ENCODE measurements at regions not wholly inside any gene's neighbourhood (a gene's known extent, or its start where the extent isn't known, plus 50 kb on each side); places are given as distances from the start of the nearest gene placed in this dataset.

DNA sequence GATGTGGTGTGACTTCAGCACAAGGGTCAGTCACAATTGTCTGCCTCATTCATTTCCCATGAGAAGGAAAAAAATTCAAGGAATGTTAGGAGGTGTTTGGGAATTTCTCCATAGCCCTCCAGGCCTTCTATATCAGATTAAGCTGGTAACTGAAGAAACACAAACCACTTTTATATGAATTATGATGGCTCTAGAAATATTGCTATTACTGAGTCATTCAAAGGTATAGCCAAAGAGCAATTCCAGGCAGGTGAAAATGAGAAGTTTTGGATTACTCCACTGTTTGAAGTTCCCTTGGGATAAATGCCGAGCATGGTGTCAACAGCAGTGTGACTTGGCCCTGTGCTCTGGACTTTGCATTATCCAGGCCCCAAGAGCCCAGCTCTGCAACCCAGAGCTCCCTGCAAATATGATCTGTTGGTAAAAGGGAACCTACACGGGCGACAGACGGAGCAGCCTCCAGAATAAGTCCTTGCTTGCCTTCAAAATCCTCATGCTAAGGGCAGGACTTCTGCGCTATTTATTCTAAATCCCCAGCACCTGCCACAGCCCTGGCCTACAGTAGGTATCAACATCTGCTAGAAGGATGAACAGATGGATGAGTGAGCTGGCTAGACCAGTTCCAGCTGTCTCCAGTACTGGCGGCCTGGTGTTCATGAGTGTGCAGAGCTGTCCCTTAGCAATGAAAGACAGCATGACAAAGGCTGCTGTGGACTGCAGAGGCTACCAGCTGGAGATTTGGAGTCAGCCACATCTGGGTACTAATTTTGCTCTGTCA is 67.5 kb upstream of the ZBED5 start:
- no peaks in the 10 kb centered on the region for H3K27me3 ChIP-seq (ENCODE audit: control insufficient read depth, insufficient read depth)
- H3K4me1 ChIP-seq (ENCODE audit: control insufficient read depth, insufficient read depth, low read length) = no peaks in the 10 kb centered on the region
- H3K27ac ChIP-seq (ENCODE audit: low read length) = peak overlapping the region; percentile 22
- no peak for DNase-seq
- intact Hi-C loops (cut with DNase I) = no loop called here
- no peaks in the 10 kb centered on the region for H3K9me3 ChIP-seq (ENCODE audit: control insufficient read depth, low read length)
- no peak overlapping the region for H3K4me3 ChIP-seq (ENCODE audit: low read length)
- ATAC-seq = no peak
- WGBS = 85% methylated on average over 6 of the region's 6 CpGs

DNA sequence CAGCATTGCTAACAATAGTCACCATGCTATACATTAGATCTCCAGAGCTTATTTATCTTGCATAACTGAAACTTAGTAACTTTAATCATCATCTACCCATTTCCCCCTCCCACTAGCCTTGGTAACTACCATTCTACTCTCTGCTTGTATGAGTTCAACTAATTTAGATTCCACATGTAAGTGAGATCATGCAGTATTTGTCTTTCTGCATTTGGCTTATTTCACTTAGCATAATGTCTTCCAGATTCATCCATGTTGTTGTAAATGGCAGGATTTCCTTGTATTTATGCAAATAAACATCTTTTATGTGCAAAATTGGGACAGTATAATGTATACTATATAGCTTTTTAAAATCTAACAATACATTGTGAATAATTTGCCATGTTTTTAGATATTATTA is 66.0 kb upstream of the ZBED5 start:
- no peaks in the 10 kb centered on the region for H3K27me3 ChIP-seq (ENCODE audit: control insufficient read depth, insufficient read depth)
- intact Hi-C loops (cut with DNase I) = no loop called here
- no peaks in the 10 kb centered on the region for H3K9me3 ChIP-seq (ENCODE audit: control insufficient read depth, low read length)
- ATAC-seq (no peak), DNase-seq (no peak)
- H3K4me1 ChIP-seq (ENCODE audit: control insufficient read depth, insufficient read depth, low read length) = no peaks in the 10 kb centered on the region
- H3K27ac ChIP-seq (ENCODE audit: low read length) = no peak overlapping the region
- no peak overlapping the region for H3K4me3 ChIP-seq (ENCODE audit: low read length)

DNA sequence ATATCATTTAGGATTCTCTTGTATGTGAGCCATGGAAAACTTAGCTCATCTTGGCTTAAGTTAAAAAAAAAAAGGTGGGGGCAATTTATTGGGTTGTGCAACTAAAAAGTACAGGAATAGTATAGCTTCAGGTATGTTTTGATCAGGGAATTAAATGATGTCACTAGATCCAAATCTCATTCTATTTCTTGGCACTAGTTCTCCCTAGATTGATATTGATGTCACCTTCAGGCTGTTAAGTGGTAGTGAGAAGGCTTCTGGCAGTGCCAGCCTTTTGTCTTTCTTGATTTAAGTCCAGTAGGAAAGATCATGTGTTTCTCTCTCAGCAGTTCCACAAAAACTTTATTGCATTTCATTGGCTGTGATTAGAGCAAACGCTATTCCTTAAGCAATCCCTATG is 65.0 kb upstream of the ZBED5 start:
- intact Hi-C loops (cut with DNase I) = no loop called here
- ATAC-seq (no peak), DNase-seq (no peak)
- H3K4me1 ChIP-seq (ENCODE audit: control insufficient read depth, insufficient read depth, low read length) = no peaks in the 10 kb centered on the region
- no peaks in the 10 kb centered on the region for H3K27me3 ChIP-seq (ENCODE audit: control insufficient read depth, insufficient read depth)
- no peaks in the 10 kb centered on the region for H3K9me3 ChIP-seq (ENCODE audit: control insufficient read depth, low read length)
- H3K27ac ChIP-seq (ENCODE audit: low read length) = no peak overlapping the region
- WGBS = 49% methylated on average over 1 of the region's 1 CpG
- H3K4me3 ChIP-seq (ENCODE audit: low read length) = no peak overlapping the region

DNA sequence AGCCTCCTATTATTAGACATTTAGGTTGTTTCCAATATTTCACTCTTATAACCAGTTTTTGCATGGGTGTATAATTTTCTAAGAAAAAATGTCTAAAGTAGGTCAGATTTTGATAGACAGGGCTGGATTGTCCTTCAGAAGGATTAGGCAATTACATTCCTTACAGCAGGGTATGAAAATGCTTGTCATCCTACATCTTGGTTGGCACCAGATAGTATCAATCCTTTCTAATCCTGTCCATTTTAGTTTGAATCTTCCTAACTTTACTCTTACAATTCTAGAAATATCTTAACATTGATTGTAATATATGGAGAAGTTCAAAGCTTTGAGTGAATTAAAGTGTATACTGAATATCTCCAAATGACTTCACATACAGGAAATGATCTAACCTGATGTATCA is 63.0 kb upstream of the ZBED5 start:
- Histone ChIP-seq H3K27me3 (ENCODE audit: control insufficient read depth, insufficient read depth) (no peaks in the 10 kb centered on the region), H3K4me1 (ENCODE audit: control insufficient read depth, insufficient read depth, low read length) (no peaks in the 10 kb centered on the region), H3K9me3 (ENCODE audit: control insufficient read depth, low read length) (no peaks in the 10 kb centered on the region), H3K4me3 (ENCODE audit: low read length) (no peak overlapping the region), H3K27ac (ENCODE audit: low read length) (no peak overlapping the region)
- ATAC-seq (no peak), DNase-seq (no peak)
- intact Hi-C loops (cut with DNase I) = no loop called here

DNA sequence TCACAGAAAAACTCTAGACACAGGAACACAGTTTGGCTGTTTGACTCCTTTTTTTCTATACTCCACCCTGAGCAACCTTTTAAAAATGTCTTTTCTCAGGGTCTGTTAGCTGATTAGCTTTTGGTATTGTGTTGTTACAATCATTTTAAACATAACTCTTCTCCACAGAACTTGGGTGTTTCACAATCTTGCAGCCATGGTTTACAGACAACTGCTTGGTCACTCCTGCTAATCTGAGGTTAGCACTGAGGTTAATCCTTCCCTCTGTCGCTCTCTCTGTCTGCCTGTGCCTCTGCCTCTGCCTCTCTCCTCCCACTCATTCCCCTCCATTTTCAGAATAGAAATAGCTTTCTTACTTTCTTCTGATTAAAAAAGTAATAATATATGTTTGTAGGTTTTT is 62.4 kb upstream of the ZBED5 start:
- no peaks in the 10 kb centered on the region for H3K4me1 ChIP-seq (ENCODE audit: control insufficient read depth, insufficient read depth, low read length)
- H3K4me3 ChIP-seq (ENCODE audit: low read length) = no peak overlapping the region
- ATAC-seq (no peak), DNase-seq (no peak)
- 57% methylated on average over 1 of the region's 1 CpG for WGBS
- intact Hi-C loops (cut with DNase I) = no loop called here
- H3K27me3 ChIP-seq (ENCODE audit: control insufficient read depth, insufficient read depth) = no peaks in the 10 kb centered on the region
- no peaks in the 10 kb centered on the region for H3K9me3 ChIP-seq (ENCODE audit: control insufficient read depth, low read length)
- H3K27ac ChIP-seq (ENCODE audit: low read length) = no peak overlapping the region

DNA sequence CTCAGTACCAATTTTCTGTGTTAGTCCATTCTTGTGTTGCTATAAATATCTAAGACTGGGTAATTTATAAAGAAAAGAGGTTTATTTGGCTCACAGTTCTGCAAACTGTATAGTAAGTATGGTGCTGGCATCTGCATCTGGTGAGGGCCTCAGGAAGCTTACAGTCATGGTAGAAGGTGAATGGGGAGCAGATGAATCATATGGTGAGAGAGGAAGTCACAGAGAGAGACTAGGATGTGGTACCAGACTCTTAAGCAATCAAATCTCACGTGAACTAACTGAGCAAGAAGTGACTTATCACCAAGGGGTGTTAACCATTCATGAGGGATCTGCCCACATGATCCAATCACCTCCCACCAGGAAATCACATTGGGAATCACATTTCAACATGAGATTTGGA is 60.8 kb upstream of the ZBED5 start:
- no peaks in the 10 kb centered on the region for H3K4me1 ChIP-seq (ENCODE audit: control insufficient read depth, insufficient read depth, low read length)
- no peak for ATAC-seq

DNA sequence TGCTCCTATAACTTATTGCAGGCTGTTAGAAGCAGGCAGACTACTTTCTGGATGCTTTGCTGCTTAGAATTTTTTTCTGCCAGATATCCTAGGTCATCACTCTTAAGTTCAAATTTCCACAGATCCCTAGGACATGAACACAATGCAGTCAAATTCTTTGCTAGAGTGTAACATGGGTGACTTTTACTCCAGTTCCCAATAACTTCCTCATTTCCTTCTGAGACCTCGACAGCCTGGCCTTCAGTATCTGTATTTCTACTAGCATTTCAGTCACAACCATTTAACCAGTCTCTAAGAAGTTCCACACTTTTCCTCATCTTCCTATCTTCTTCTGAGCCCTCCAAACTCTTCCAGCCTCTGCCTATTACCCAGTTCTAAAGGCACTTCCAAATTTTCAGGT is 60.4 kb upstream of the ZBED5 start:
- Histone ChIP-seq H3K27me3 (ENCODE audit: control insufficient read depth, insufficient read depth) (no peaks in the 10 kb centered on the region), H3K9me3 (ENCODE audit: control insufficient read depth, low read length) (no peaks in the 10 kb centered on the region), H3K4me3 (ENCODE audit: low read length) (no peak overlapping the region), H3K27ac (ENCODE audit: low read length) (no peak overlapping the region), H3K4me1 (ENCODE audit: control insufficient read depth, insufficient read depth, low read length) (no peaks in the 10 kb centered on the region)
- intact Hi-C loops (cut with DNase I) = no loop called here
- no peak for DNase-seq
- 61% methylated on average over 1 of the region's 1 CpG for WGBS
- no peak for ATAC-seq

More for the DNA sequence above, 60.8 kb upstream of the ZBED5 start:
- H3K4me3 ChIP-seq (ENCODE audit: low read length) = no peak overlapping the region
- H3K9me3 ChIP-seq (ENCODE audit: control insufficient read depth, low read length) = no peaks in the 10 kb centered on the region
- no peak overlapping the region for H3K27ac ChIP-seq (ENCODE audit: low read length)
- intact Hi-C loops (cut with DNase I) = no loop called here
- H3K27me3 ChIP-seq (ENCODE audit: control insufficient read depth, insufficient read depth) = no peaks in the 10 kb centered on the region
- 51% methylated on average over 1 of the region's 1 CpG for WGBS
- no peak for DNase-seq

DNA sequence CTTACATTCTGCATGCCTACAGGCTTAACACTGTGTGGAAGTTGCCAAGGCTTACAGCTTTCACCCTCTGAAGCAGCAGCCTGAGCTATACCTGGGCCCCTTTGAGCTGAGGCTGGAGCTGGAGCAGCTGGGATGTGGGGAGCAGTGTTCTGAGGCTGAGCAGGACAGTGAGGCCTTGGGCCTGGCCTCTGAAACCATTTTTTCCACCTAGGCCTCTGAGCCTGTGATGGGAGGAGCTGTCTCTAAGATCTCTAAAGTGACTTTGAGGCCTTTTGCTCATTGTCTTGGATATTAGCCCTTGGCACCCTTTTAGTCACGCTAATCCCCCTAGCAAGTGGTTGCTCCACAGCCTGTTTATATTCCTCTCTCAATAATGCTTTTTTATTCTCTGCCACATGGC is 59.9 kb upstream of the ZBED5 start:
- 53% methylated on average over 1 of the region's 1 CpG for WGBS
- DNase-seq = no peak
- no peak for ATAC-seq
- H3K4me3 ChIP-seq (ENCODE audit: low read length) = no peak overlapping the region
- intact Hi-C loops (cut with DNase I) = no loop called here
- H3K27me3 ChIP-seq (ENCODE audit: control insufficient read depth, insufficient read depth) = no peaks in the 10 kb centered on the region
- no peaks in the 10 kb centered on the region for H3K9me3 ChIP-seq (ENCODE audit: control insufficient read depth, low read length)
- no peak overlapping the region for H3K27ac ChIP-seq (ENCODE audit: low read length)
- no peaks in the 10 kb centered on the region for H3K4me1 ChIP-seq (ENCODE audit: control insufficient read depth, insufficient read depth, low read length)

DNA sequence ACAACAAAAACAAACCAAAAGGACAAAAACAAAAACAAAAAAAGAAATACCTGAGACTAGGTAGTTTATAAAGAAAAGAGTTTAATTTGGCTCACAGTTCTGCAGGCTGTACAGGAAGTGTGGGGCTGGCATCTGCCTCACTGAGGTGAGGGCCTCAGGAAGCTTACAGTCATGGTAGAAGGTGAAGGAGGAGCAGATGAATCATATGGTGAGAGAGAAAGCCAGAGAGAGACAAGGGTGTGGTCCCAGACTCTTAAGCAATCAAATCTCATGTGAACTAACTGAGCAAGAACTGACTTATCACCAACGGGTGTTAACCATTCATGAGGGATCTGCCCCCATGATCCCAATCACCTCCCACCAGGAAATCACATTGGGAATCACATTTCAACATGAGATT is 58.8 kb upstream of the ZBED5 start:
- intact Hi-C loops (cut with DNase I) = no loop called here
- DNase-seq = no peak
- ATAC-seq = no peak
- no peak overlapping the region for H3K27ac ChIP-seq (ENCODE audit: low read length)
- H3K27me3 ChIP-seq (ENCODE audit: control insufficient read depth, insufficient read depth) = no peaks in the 10 kb centered on the region
- H3K4me3 ChIP-seq (ENCODE audit: low read length) = no peak overlapping the region
- H3K4me1 ChIP-seq (ENCODE audit: control insufficient read depth, insufficient read depth, low read length) = peaks cover 3% of the 10 kb centered on the region
- WGBS = 0% methylated on average over 1 of the region's 1 CpG
- H3K9me3 ChIP-seq (ENCODE audit: control insufficient read depth, low read length) = no peaks in the 10 kb centered on the region

DNA sequence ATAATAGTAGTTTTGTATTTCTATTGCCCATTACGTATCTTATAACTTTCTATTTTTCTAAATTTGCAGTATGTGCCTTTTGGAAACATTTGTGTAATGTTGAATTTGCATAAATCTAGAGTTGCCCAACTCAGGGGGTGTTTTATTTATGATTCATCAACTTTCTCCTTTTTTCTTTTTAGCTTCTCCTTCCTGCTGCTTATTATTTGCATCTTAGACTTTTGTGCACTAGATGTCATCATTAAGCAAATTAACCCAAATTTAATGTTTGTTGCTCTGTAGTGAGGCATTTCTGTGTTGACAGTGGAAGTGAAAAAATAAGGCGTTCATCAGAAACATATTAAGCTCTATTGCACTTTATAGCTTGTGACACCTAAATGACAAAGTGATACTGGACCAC is 56.2 kb upstream of the ZBED5 start:
- ATAC-seq (no peak), DNase-seq (no peak)
- Histone ChIP-seq H3K4me3 (ENCODE audit: low read length) (no peak overlapping the region), H3K9me3 (ENCODE audit: control insufficient read depth, low read length) (no peaks in the 10 kb centered on the region), H3K4me1 (ENCODE audit: control insufficient read depth, insufficient read depth, low read length) (peaks cover 3% of the 10 kb centered on the region), H3K27ac (ENCODE audit: low read length) (no peak overlapping the region), H3K27me3 (ENCODE audit: control insufficient read depth, insufficient read depth) (no peaks in the 10 kb centered on the region)
- intact Hi-C loops (cut with DNase I) = loop anchor here in 1 of 4 donors (5.0 kb wide), 1 partner anchor 107 kb away; the partner anchor contains the start of gene EIF4G2
- WGBS = 82% methylated on average over 2 of the region's 2 CpGs

DNA sequence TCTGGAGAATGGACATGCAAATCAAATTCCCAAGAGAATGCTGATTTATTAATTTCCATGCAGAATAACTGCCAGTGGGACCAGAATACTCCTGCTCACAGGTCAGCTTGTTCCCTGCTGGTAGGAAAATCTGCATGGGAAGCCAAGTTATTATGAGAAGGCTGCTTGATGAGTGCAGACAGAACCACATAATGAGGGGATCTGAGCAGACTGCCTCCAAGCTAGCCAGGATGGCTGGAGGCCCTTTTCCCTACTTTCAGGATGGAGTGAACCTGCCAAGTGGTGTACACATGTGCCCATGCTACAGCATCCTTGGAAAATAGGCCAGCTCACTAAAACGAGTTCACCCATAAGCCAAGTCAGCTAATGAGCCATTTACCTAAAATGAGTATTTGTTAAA is 55.2 kb upstream of the ZBED5 start:
- DNase-seq (no peak), ATAC-seq (peak; percentile 22 to 48)
- H3K4me1 ChIP-seq (ENCODE audit: control insufficient read depth, insufficient read depth, low read length) = peaks cover 3% of the 10 kb centered on the region
- H3K27ac ChIP-seq (ENCODE audit: low read length) = no peak overlapping the region
- no peak overlapping the region for H3K4me3 ChIP-seq (ENCODE audit: low read length)
- no peaks in the 10 kb centered on the region for H3K9me3 ChIP-seq (ENCODE audit: control insufficient read depth, low read length)
- intact Hi-C loops (cut with DNase I) = loop anchor here in 1 of 4 donors (5.0 kb wide), 1 partner anchor 106 kb away; the partner anchor contains the start of gene EIF4G2
- no peaks in the 10 kb centered on the region for H3K27me3 ChIP-seq (ENCODE audit: control insufficient read depth, insufficient read depth)
- WGBS = 50% methylated on average over 1 of the region's 1 CpG

DNA sequence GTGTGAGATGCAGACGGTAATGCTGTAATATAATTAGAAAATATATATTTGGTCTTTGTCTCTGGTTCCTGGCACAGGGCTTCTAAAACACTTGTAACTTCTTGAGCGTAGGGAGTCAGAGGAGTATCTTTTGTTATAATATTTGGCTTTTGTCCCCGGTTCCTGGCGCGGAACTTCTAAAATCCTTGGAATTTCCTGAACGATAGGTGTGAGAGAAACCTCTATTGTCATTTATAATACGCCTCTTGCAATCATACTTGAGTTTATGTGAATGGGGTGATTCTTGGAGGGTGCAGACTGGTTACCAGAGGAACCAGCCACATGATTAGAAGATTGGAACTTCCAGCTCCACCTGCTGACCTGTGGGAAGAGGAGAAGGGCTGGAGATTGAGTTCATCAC is 54.1 kb upstream of the ZBED5 start:
- no peaks in the 10 kb centered on the region for H3K9me3 ChIP-seq (ENCODE audit: control insufficient read depth, low read length)
- peaks cover 3% of the 10 kb centered on the region for H3K4me1 ChIP-seq (ENCODE audit: control insufficient read depth, insufficient read depth, low read length)
- H3K4me3 ChIP-seq (ENCODE audit: low read length) = no peak overlapping the region
- DNase-seq = no peak
- peak overlapping the region; percentile 79 for H3K27ac ChIP-seq (ENCODE audit: low read length)
- no peaks in the 10 kb centered on the region for H3K27me3 ChIP-seq (ENCODE audit: control insufficient read depth, insufficient read depth)
- intact Hi-C loops (cut with DNase I) = loop anchor here in 1 of 4 donors (5.0 kb wide), 1 partner anchor 105 kb away; the partner anchor contains the start of gene EIF4G2
- WGBS = 40% methylated on average over 7 of the region's 7 CpGs
- ATAC-seq = peak; percentile 36 to 47
